Stimulated activated CD4-positive, alpha-beta T cell treated with anti-CD3 and anti-CD28 coated beads, Interleukin-12 subunit alpha, Interleukin-12 subunit beta, amount 100 ng/mL, for 24 hours (primary cell): ENCODE measurements at regions not wholly inside any gene's neighbourhood (a gene's known extent, or its start where the extent isn't known, plus 50 kb on each side); places are given as distances from the start of the nearest gene placed in this dataset.
"Not testable (repeated sequence)": the region's sequence is repeated elsewhere in the genome, so short reads cannot be mapped to it uniquely, and the experiment has no call there.

ENCODE experiments used
- DNase-seq, 2 experiments: peaks; one replicate each; pipeline ENCODE4 v3.0.0-alpha.2; 2020; ENCODE audit warnings: low read depth in 2 of 2

GRCh38 chr16:9635150-9635720 is 543.8 kb downstream of the HAPSTR1 start:
- not testable (repeated sequence) for DNase-seq

- DNase-seq, result no peak
Observed at GRCh38 chr16:9644258-9644657, 538.0 kb downstream of the GRIN2A start.

- DNase-seq, result no peak
Observed at GRCh38 chr16:9645911-9646310, 536.3 kb downstream of the GRIN2A start.

GRCh38 chr16:9647981-9648701 is 534.1 kb downstream of the GRIN2A start:
- no peak for DNase-seq

- DNase-seq, result no peak
Observed at GRCh38 chr16:9650284-9650683, 531.9 kb downstream of the GRIN2A start.

GRCh38 chr16:9655051-9655450 is 527.2 kb downstream of the GRIN2A start:
- DNase-seq, result no peak

- no peak for DNase-seq
Observed at GRCh38 chr16:9657641-9658040, 524.6 kb downstream of the GRIN2A start.

- no peak for DNase-seq
Observed at GRCh38 chr16:9658164-9658563, 524.1 kb downstream of the GRIN2A start.

GRCh38 chr16:9658586-9658985 is 523.6 kb downstream of the GRIN2A start:
- DNase-seq, result no peak

GRCh38 chr16:9660898-9661297 is 521.3 kb downstream of the GRIN2A start:
- DNase-seq, result no peak

- DNase-seq, result no peak
Observed at GRCh38 chr16:9661336-9662017, 520.8 kb downstream of the GRIN2A start.

- no peak for DNase-seq
Observed at GRCh38 chr16:9663588-9663987, 518.6 kb downstream of the GRIN2A start.

GRCh38 chr16:9665851-9666271 is 516.4 kb downstream of the GRIN2A start:
- DNase-seq, result no peak

GRCh38 chr16:9666834-9667480 is 515.3 kb downstream of the GRIN2A start:
- no peak for DNase-seq

GRCh38 chr16:9670033-9670432 is 512.2 kb downstream of the GRIN2A start:
- no peak for DNase-seq

- not testable (repeated sequence) for DNase-seq
Observed at GRCh38 chr16:9670616-9671015, 511.6 kb downstream of the GRIN2A start.

- not testable (repeated sequence) for DNase-seq
Observed at GRCh38 chr16:9676560-9677300, 505.5 kb downstream of the GRIN2A start.

GRCh38 chr16:9677301-9677653 is 505.0 kb downstream of the GRIN2A start:
- DNase-seq, result no peak

GRCh38 chr16:9679213-9679767 is 502.9 kb downstream of the GRIN2A start:
- no peak for DNase-seq

GRCh38 chr16:9680019-9680655 is 502.1 kb downstream of the GRIN2A start:
- DNase-seq, result no peak

GRCh38 chr16:9680968-9681367 is 501.3 kb downstream of the GRIN2A start:
- no peak for DNase-seq
